ENCODE measurements at regions not wholly inside any gene's neighbourhood (a gene's known extent, or its start where the extent isn't known, plus 50 kb on each side); places are given as distances from the start of the nearest gene placed in this dataset.

DNA sequence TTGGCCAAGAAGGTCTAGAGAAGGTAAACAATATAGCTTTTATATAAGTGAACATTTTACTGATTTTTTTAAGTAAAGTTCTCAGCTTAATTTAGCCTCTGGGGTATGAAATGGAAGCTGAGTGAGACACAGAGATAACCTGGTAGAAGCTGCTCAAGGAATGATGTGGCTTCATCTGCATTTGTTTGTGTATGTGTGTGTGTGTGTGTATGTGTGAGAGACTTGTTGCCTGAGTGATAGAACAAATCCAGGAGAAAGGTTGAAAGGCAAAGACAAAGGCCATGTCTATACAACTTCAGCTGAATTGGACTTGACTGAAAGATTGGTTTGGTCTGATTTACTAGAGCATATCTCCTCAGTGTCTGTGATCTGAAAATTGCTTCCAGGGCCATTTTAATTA is 63.6 kb downstream of the PCDH7 start:
- TF ChIP-seq CTCF (IDR thresholded peaks at IDR 0.05) = no peak
- no peaks in the 10 kb centered on the region for H3K27me3 Mint-ChIP-seq (ENCODE audit: unreplicated experiment)
- no peak overlapping the region for H3K4me3 Mint-ChIP-seq (ENCODE audit: unreplicated experiment)
- DNase-seq (ENCODE audit: extremely low spot score, unreplicated experiment) = no peak
- peaks cover 17% of the 10 kb centered on the region for H3K4me1 Mint-ChIP-seq (ENCODE audit: unreplicated experiment)
- no peak overlapping the region for H3K27ac Mint-ChIP-seq (ENCODE audit: unreplicated experiment)
- peaks cover 10% of the 10 kb centered on the region for H3K36me3 Mint-ChIP-seq (ENCODE audit: unreplicated experiment)
- no peaks in the 10 kb centered on the region for H3K9me3 Mint-ChIP-seq (ENCODE audit: unreplicated experiment)

DNA sequence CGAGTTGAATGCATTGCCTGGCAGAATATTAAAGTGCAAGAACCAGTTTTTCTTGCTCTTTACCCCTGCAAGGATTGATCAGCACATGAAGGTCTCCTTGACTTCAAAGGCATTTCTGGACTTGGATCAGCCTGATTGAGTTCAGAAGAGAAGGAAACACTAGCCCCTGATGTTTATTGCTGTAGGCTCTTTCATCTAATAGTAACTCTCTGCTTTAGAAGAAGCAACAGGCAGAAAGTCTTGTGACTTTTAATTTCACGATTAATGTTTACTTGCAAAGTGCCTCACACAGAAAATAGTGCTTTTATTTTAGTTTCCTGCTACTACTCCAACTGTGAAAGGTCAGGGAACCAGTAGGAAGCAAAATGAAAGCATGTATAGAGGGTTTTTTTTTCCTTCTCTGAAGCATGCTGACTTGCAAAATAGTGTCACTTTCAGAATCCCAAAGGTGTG is 69.1 kb downstream of the PCDH7 start:
- peaks cover 34% of the 10 kb centered on the region for H3K4me1 Mint-ChIP-seq (ENCODE audit: unreplicated experiment)
- H3K36me3 Mint-ChIP-seq (ENCODE audit: unreplicated experiment) = peaks cover 5% of the 10 kb centered on the region
- DNase-seq (ENCODE audit: extremely low spot score, unreplicated experiment) = no peak
- no peaks in the 10 kb centered on the region for H3K27me3 Mint-ChIP-seq (ENCODE audit: unreplicated experiment)
- H3K9me3 Mint-ChIP-seq (ENCODE audit: unreplicated experiment) = no peaks in the 10 kb centered on the region
- H3K27ac Mint-ChIP-seq (ENCODE audit: unreplicated experiment) = peak overlapping the region; percentile 69
- peak overlapping the region; percentile 47 for H3K4me3 Mint-ChIP-seq (ENCODE audit: unreplicated experiment)
- no peak for TF ChIP-seq CTCF (IDR thresholded peaks at IDR 0.05)

DNA sequence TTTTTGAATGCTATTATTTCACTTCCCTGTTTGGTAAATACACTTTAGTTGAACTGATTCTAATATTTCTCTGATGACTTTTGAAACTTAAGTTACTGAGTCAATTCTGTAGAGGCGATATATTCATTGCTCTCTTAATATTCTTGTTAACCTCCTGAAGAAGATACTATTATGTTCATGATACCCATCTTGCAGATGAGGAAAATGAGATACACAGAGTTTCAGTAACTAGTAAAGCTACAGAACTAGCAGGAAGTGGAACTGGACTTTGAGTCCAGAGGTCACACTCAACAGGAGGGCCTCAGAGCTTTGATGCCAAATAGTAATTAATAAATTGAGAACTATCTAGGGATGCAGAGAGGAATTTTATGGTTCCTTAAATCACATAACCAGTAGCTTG is 70.0 kb downstream of the PCDH7 start:
- peak overlapping the region; percentile 15 for H3K27ac Mint-ChIP-seq (ENCODE audit: unreplicated experiment)
- H3K4me3 Mint-ChIP-seq (ENCODE audit: unreplicated experiment) = no peak overlapping the region
- no peaks in the 10 kb centered on the region for H3K27me3 Mint-ChIP-seq (ENCODE audit: unreplicated experiment)

DNA sequence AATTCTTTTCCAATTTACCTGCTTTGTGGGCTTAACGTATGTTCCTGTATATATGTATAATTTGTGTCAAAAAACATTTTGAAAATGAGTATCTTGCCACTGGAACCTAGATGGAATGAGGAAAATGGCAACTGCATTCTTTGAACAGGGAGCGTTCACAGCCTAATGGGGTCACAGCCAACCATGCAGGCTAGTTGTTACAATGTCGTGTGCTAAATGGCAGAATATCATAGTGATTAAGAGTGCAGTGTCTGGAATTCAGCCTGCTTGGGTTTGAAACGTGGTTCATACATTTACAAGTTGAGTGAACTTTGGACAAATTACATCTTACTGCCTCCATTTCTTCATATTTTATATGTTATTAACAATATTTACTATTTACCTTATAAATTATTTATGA is 70.8 kb downstream of the PCDH7 start:
- Mint-ChIP-seq H3K4me1 (ENCODE audit: unreplicated experiment) (peaks cover 34% of the 10 kb centered on the region), H3K27ac (ENCODE audit: unreplicated experiment) (no peak overlapping the region), H3K27me3 (ENCODE audit: unreplicated experiment) (no peaks in the 10 kb centered on the region), H3K36me3 (ENCODE audit: unreplicated experiment) (peaks cover 5% of the 10 kb centered on the region), H3K9me3 (ENCODE audit: unreplicated experiment) (no peaks in the 10 kb centered on the region), H3K4me3 (ENCODE audit: unreplicated experiment) (no peak overlapping the region)
- TF ChIP-seq CTCF (IDR thresholded peaks at IDR 0.05) = no peak
- no peak for DNase-seq (ENCODE audit: extremely low spot score, unreplicated experiment)

More for the DNA sequence above, 70.0 kb downstream of the PCDH7 start:
- peaks cover 34% of the 10 kb centered on the region for H3K4me1 Mint-ChIP-seq (ENCODE audit: unreplicated experiment)
- no peak for DNase-seq (ENCODE audit: extremely low spot score, unreplicated experiment)
- peaks cover 5% of the 10 kb centered on the region for H3K36me3 Mint-ChIP-seq (ENCODE audit: unreplicated experiment)
- no peaks in the 10 kb centered on the region for H3K9me3 Mint-ChIP-seq (ENCODE audit: unreplicated experiment)
- no peak for TF ChIP-seq CTCF (IDR thresholded peaks at IDR 0.05)

DNA sequence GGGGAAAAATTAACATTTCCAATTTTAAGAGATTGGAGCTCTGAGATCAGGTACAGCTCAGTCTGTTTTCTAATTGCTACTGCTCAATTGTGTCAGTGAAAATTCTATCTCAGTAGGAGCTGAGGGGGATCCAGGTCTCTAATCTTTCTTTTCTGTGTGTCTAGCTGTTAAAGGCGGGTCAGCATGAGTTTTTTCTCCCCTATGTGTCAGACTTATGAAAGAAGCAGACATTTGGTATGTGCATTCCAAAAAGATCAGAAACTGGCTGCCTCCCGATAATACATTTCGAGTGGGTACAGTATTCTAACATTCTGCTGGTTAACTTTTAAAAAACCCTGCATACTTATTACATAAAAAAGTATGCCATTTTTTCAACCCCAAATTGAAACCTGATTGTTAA is 72.4 kb downstream of the PCDH7 start:
- H3K36me3 Mint-ChIP-seq (ENCODE audit: unreplicated experiment) = peaks cover 5% of the 10 kb centered on the region
- TF ChIP-seq CTCF (IDR thresholded peaks at IDR 0.05) = no peak
- H3K27me3 Mint-ChIP-seq (ENCODE audit: unreplicated experiment) = no peaks in the 10 kb centered on the region
- H3K4me3 Mint-ChIP-seq (ENCODE audit: unreplicated experiment) = no peak overlapping the region
- H3K27ac Mint-ChIP-seq (ENCODE audit: unreplicated experiment) = no peak overlapping the region
- no peaks in the 10 kb centered on the region for H3K9me3 Mint-ChIP-seq (ENCODE audit: unreplicated experiment)
- H3K4me1 Mint-ChIP-seq (ENCODE audit: unreplicated experiment) = peaks cover 33% of the 10 kb centered on the region
- no peak for DNase-seq (ENCODE audit: extremely low spot score, unreplicated experiment)
